ENCODE measurements at regions not wholly inside any gene's neighbourhood (a gene's known extent, or its start where the extent isn't known, plus 50 kb on each side); places are given as distances from the start of the nearest gene placed in this dataset.
A peak's percentile ranks its signal among the peaks of the same experiment; 100 is the strongest.

DNA sequence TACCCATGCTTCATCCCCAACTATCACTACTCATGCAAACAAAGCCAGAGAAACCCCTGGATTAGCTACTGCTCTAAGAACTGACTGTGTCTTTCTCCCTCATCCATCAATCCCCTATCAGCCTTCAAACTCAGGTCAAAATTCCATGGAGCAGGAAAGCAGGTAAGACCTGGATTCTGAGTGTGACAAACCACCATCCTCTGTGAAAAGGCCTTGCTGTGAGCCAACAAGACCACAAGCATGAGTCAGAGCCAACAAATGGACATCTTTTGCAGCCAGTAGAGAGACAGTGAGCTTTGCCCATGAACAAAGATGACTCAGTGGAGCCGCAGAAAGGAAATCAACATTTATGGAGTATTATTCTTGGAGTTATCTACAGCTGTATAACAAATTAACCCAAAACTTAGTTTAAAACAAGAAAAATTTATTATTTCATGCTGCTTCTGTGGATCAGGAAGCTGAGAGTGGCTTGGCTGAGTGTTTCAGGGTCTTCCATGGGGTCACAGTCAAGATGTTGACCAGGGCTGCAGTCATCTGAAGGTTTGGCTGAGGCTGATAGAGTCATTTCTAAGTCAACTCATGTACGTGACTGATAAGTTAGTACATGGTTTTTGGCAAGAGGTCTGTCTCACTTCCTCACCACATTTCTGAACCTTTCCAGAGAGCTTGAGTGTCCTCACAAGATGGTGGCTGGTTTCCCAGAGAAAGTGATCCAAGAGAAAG lies 61.1 kb downstream of the PITPNM2 start:
- H3K36me3 Mint-ChIP-seq (ENCODE audit: low read depth): no peaks in the 10 kb centered on the region
- CTCF ChIA-PET: interaction anchor here (0.9 to 1.3 kb wide), 2 partner anchors 15 to 17 kb away, joined by 4 read pairs; no protein-coding TSS in a partner anchor
- no peaks in the 10 kb centered on the region for H3K9me3 Mint-ChIP-seq
- no peak for DNase-seq
- no peak overlapping the region for H3K27ac Mint-ChIP-seq
- peaks cover 4% of the 10 kb centered on the region for H3K27me3 Mint-ChIP-seq
- peaks cover 9% of the 10 kb centered on the region for H3K4me1 Mint-ChIP-seq
- POLR2A ChIA-PET: interaction anchor here (0.8 to 1.3 kb wide), 2 partner anchors 9 to 62 kb away, joined by 3 read pairs; no protein-coding TSS in a partner anchor
- no peak overlapping the region for H3K4me3 Mint-ChIP-seq

DNA sequence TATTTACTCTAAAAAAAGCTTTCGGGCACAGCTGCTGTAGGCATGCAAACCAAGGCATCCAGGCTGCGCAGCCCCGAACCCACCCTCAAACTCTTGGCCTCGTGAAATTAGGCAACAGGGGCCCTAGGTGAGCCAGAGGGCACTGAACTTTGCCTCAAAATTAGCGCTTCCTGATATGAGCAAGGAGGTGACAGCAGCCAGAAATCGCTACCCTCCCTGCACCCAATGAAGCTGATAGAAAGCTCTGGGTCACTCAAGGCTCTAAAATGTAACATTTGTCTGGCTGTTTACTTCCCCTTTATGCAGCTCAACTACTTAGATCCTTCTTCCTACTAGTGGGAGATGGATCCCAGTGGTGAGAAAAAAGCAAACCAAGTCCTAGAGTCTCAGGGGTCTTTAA lies 61.8 kb downstream of the PITPNM2 start:
- Mint-ChIP-seq H3K36me3 (ENCODE audit: low read depth) (no peaks in the 10 kb centered on the region), H3K27ac (no peak overlapping the region), H3K27me3 (peaks cover 4% of the 10 kb centered on the region), H3K4me1 (peaks cover 9% of the 10 kb centered on the region), H3K9me3 (no peaks in the 10 kb centered on the region), H3K4me3 (no peak overlapping the region)
- ChIA-PET POLR2A (interaction anchor here (1.3 kb wide), 1 partner anchor 63 kb away, joined by 3 read pairs; no protein-coding TSS in a partner anchor), CTCF (interaction anchor here (0.9 to 1.3 kb wide), 2 partner anchors 14 to 18 kb away, joined by 4 read pairs; no protein-coding TSS in a partner anchor)
- no peak for DNase-seq

DNA sequence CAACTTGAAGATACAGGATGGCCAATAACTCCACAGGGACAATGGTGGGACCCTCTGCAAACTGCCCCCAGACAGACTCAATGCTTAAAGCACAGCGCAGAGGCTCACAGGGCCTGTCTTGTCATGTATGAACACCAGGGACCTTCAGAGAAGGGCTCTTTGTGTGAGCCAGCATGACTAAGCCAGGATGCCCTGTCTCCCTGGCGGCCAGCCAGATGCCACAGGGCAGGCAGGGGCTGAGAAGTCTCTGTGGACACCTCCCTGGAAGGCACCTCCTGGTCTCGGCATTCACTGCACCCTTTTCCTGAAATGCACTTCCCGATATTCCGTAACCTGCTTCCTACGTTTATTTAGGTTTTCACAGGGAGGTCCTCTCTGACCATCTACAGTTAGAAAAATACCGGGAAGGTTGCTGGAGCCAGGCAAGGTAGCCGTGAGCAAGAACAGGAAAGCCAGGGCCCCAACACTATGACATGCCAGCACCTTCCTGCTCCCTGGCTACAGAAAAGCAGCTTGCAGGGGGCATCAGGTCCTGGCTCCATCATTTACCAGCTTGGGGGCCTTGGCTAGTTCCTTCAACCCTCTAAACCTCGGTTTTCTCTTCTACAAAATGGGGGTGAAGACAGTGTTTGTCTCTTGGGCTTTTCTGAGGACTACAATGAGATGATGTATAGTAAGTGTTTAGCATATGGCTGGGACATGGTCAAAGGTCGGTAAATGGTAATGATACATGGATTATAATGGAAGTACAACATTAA lies 65.0 kb downstream of the PITPNM2 start:
- no peak for DNase-seq
- H3K9me3 Mint-ChIP-seq: no peaks in the 10 kb centered on the region
- CTCF ChIA-PET: interaction anchor here (0.5 kb wide), 1 partner anchor 43 kb away, joined by 3 read pairs; no protein-coding TSS in a partner anchor
- H3K4me1 Mint-ChIP-seq: peaks cover 9% of the 10 kb centered on the region
- no peaks in the 10 kb centered on the region for H3K36me3 Mint-ChIP-seq (ENCODE audit: low read depth)
- no peak overlapping the region for H3K4me3 Mint-ChIP-seq
- no peak overlapping the region for H3K27ac Mint-ChIP-seq
- POLR2A ChIA-PET: no interaction called here
- H3K27me3 Mint-ChIP-seq: peaks cover 4% of the 10 kb centered on the region

DNA sequence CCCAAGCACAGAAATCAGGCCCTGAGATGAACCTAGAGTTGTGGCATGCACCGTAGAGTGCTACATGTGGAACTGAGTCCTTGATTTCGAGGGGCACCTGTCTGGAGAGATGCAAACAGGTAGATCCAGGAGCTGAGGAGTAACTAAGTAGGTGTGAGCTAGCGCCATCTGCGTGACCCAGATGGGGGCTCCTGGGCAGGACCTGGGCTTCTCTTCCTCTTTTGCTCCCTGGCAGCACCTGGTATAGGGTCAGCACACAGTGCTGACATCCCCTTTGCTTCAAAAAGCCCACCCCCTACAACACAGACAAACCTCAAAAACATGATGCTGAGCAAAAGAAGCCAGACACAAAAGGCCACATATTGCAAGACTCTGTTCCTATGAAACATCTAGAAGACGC lies 65.8 kb downstream of the PITPNM2 start:
- Mint-ChIP-seq H3K36me3 (ENCODE audit: low read depth) (no peaks in the 10 kb centered on the region), H3K27me3 (peaks cover 4% of the 10 kb centered on the region), H3K4me3 (no peak overlapping the region), H3K4me1 (peaks cover 9% of the 10 kb centered on the region), H3K9me3 (no peaks in the 10 kb centered on the region), H3K27ac (no peak overlapping the region)
- ChIA-PET CTCF (interaction anchor here (0.5 kb wide), 1 partner anchor 43 kb away, joined by 3 read pairs; no protein-coding TSS in a partner anchor), POLR2A (no interaction called here)
- DNase-seq: no peak

DNA sequence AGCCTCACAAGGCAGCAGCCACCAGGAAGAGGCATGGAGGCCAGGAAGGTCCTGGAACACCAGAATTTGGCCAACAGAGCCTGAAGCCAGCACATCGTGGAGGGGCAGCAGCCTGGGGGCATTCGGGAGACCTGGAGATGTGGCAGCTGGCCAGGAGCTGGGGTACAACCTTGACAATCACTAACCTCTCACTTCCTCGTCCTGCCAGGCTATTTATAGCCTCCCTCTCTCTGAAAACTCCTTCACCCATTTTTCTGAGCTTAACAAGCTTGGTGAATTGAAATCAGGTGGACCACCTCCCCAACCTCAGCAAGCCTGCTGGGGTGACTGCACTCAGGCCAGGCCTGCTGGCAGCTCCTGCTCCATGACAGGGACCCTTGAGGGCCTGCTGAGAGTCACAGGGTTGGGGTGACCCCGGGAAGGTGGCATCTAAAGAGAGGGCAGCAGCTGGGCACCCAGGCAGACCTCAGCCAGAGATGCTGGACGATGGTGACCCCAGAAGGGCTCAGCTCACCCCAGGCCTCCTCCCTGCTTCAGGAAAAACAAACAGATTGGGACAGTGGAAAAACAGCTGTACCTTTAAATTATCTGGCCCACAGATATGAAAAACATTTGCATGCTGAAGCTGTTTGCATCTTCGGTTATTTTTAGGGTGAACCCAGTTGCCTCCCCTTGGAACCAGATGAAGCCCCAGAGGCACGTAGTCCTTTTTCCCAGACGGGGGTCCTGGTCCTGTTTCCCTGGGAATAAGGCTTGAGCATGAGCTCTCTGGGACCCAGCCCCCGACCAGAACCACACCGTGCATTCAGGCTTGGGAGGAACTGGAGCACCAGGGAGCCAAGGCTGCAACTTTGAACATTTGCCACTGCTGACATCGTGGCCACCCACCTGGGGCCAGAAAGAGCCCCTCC lies 67.0 kb downstream of the PITPNM2 start:
- no peaks in the 10 kb centered on the region for H3K4me1 Mint-ChIP-seq
- no peaks in the 10 kb centered on the region for H3K36me3 Mint-ChIP-seq (ENCODE audit: low read depth)
- no peaks in the 10 kb centered on the region for H3K9me3 Mint-ChIP-seq
- H3K27ac Mint-ChIP-seq: no peak overlapping the region
- H3K4me3 Mint-ChIP-seq: no peak overlapping the region
- no peaks in the 10 kb centered on the region for H3K27me3 Mint-ChIP-seq
- DNase-seq: no peak
- ChIA-PET CTCF (interaction anchor here (0.6 kb wide), 1 partner anchor 214 kb away, joined by 3 read pairs; no protein-coding TSS in a partner anchor), POLR2A (interaction anchor here (0.9 kb wide), 1 partner anchor 8 kb away, joined by 3 read pairs; no protein-coding TSS in a partner anchor)

DNA sequence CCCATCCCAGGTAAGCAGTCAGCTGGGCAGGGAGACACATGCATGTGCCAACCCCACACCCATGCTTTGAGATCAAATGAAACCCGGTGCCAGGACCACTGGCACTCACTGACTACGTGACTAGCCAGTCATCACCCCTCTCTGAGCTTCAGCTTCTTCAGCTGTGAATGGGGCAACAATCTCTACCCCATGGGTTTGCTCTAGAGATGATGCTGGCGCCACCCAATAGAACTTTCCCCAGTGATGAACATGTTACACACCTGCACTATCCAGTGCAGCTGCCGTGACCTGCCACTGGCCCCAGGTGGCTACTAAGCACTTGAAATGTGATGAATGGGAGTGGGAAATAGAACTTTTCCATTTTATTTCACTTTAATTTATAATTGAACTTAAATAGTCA lies 70.3 kb downstream of the PITPNM2 start:
- ChIA-PET CTCF (no interaction called here), POLR2A (interaction anchor here (1.0 kb wide), 1 partner anchor 10 kb away, joined by 3 read pairs; no protein-coding TSS in a partner anchor)
- no peak overlapping the region for H3K27ac Mint-ChIP-seq
- no peaks in the 10 kb centered on the region for H3K9me3 Mint-ChIP-seq
- peaks cover 20% of the 10 kb centered on the region for H3K4me1 Mint-ChIP-seq
- no peaks in the 10 kb centered on the region for H3K36me3 Mint-ChIP-seq (ENCODE audit: low read depth)
- H3K27me3 Mint-ChIP-seq: no peaks in the 10 kb centered on the region
- H3K4me3 Mint-ChIP-seq: no peak overlapping the region
- DNase-seq: no peak

DNA sequence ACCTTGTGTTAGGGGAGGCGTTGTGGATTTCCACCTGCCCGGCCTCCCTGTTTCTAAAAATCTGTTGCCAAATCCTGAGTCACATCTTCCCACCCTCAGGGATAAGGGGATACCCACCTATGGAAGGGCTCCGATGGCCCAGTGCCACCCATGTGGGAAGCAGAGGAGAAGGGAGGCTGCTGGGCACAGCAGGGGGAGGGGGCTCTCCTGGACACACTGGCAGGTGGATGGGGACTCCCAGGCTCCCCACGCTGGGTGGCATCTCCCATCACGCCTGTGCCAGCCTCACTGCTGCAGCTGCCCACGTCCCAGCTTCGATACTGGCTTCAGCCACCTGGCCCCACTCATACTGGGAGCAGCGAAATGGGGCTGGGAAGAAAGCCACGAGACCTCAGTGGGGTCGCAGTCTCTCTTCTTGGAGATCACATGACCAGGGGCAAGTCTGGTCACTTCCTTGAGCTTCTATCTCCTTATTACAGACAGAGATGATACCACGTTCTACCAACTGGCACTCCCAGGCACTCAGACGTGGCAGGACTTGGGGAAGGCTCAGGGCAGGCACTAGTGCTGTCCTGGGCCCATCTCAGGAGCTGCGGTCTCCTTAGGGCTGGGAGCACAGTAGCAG lies 72.2 kb downstream of the PITPNM2 start:
- Mint-ChIP-seq H3K9me3 (no peaks in the 10 kb centered on the region), H3K4me1 (peaks cover 34% of the 10 kb centered on the region), H3K27me3 (no peaks in the 10 kb centered on the region), H3K27ac (peak overlapping the region; percentile 30), H3K4me3 (no peak overlapping the region), H3K36me3 (ENCODE audit: low read depth) (no peaks in the 10 kb centered on the region)
- no peak for DNase-seq
- ChIA-PET CTCF (interaction anchor here (0.5 kb wide), 1 partner anchor 130 kb away, joined by 4 read pairs; no protein-coding TSS in a partner anchor), POLR2A (interaction anchor here (0.9 to 1.1 kb wide), 2 partner anchors 29 to 44 kb away, joined by 3 read pairs; no protein-coding TSS in a partner anchor)

DNA sequence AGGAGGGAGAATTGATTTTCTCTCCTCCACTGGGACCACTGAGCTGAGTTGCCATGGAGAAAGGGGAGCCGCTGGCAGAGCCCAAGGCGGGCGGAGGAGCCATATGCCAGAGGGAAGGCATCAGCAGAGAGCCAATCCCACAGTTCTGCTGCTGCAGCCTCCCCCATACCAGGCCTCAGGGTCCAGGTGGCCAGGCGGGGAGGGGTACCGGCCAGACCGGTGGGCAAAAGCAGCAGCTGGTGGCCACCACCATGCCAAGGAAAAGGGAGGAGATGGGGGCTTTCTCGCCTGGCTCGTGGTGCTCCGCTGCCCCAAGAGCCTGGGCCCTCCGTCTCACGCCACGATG lies 72.8 kb downstream of the PITPNM2 start:
- Mint-ChIP-seq H3K9me3 (no peaks in the 10 kb centered on the region), H3K4me1 (peaks cover 34% of the 10 kb centered on the region), H3K27me3 (no peaks in the 10 kb centered on the region), H3K4me3 (no peak overlapping the region), H3K36me3 (ENCODE audit: low read depth) (no peaks in the 10 kb centered on the region), H3K27ac (no peak overlapping the region)
- ChIA-PET POLR2A (interaction anchor here (1.1 to 4.7 kb wide), 2 partner anchors 45 to 155 kb away, joined by 3 to 49 read pairs; partner anchors contain the start of genes MPHOSPH9 and MTRFR), CTCF (no interaction called here)
- DNase-seq: no peak

DNA sequence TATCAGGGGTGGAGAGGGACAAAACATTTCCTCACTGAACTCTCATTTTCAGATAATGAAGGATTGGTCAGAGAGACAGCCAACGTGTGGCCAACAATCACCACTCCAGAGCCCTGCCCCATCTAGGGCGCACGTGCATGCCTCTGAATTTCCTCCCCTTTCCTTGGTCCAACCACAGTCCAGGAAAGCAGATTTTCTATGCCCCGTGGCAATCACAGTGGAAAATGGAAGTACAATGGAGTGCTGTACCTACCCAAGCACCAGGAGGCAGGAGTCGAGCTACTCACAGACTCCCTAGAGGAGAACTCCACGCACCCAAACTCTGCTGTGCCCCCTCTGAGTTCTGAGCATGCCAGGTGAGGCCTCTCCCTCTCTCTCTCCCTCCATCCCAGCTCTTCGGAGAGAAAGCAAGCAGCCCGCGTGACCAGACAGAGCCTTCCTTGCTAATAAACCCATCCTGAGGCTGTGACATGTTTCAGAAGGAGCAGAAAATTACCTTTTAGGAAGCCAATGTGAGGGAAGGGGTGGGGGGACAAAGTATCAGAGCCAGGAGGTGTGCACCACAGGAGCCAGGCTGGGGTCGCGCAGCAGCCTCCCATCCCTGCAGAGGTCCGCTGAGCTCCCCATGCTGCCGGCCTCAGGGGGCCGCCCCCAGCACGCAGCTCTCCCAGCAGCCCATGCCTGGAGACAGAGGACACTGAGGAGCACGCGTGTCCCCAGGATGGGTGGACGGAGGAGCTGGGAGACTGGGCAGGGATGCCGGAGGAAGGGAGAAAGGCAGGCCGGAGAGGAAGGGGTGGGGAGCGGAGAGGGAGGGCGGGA lies 73.4 kb downstream of the PITPNM2 start:
- CTCF ChIA-PET: interaction anchor here (2.5 kb wide), 1 partner anchor 74 kb away, joined by 8 read pairs; the partner anchor contains the start of gene PITPNM2
- POLR2A ChIA-PET: interaction anchor here (0.9 to 4.7 kb wide), 14 partner anchors 16 to 179 kb away, joined by 3 to 49 read pairs (median 10); partner anchors contain the start of genes ARL6IP4, MPHOSPH9, MTRFR and OGFOD2
- DNase-seq: no peak
- Mint-ChIP-seq H3K27ac (peak overlapping the region; percentile 96), H3K4me1 (peaks cover 34% of the 10 kb centered on the region), H3K9me3 (no peaks in the 10 kb centered on the region), H3K27me3 (no peaks in the 10 kb centered on the region), H3K36me3 (ENCODE audit: low read depth) (no peaks in the 10 kb centered on the region), H3K4me3 (no peak overlapping the region)

DNA sequence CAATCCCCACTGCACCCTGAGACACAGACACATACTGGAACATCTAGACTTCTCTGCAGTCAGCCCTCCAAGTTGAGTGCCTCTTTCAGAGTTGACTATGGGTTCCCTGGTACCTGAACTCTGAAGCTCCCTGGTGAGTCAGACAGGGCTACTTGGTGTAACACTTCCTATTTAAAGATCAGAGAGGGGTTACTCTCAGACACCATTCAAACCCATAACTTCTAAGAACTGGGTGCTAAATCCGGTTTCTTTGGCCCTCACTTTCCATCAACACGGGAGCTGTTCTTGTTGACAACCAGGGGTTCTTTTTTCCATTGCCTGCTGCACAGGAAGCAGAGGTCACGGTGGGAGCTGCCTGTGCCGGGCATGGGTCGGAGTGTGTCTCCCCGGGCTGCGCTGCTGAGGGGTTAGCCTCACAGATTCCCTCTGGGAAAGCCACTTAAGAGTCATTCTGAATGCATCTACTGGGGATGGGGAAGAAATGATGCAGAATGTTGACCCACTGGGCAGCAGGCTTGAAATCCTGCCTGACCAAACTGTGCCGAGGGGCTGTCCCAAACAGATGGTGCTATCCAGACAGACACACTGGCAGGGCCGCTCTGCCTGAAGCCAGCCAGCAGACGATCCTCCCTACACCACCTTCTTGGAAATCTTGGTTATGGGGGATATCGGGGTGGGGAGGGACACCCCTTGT lies 74.1 kb downstream of the PITPNM2 start:
- Mint-ChIP-seq H3K27me3 (no peaks in the 10 kb centered on the region), H3K9me3 (no peaks in the 10 kb centered on the region), H3K4me1 (peaks cover 34% of the 10 kb centered on the region), H3K27ac (peak overlapping the region; percentile 96), H3K4me3 (peak overlapping the region; percentile 35), H3K36me3 (ENCODE audit: low read depth) (no peaks in the 10 kb centered on the region)
- peak; percentile 61 for DNase-seq
- POLR2A ChIA-PET: interaction anchor here (0.6 to 4.7 kb wide), 14 partner anchors 15 to 178 kb away, joined by 3 to 49 read pairs (median 10); partner anchors contain the start of genes ARL6IP4, MPHOSPH9, MTRFR and OGFOD2
- CTCF ChIA-PET: interaction anchor here (0.9 to 2.5 kb wide), 5 partner anchors 12 to 101 kb away, joined by 3 to 17 read pairs (median 5); partner anchors contain the start of genes OGFOD2 and PITPNM2

All from activated CD4-positive, alpha-beta memory T cell treated with anti-CD3 and anti-CD28 coated beads, Interleukin-2, amount 10 ng/mL, durations not matched to agents 7 days and 5 days (primary cell).